ENCODE measurements at regions not wholly inside any gene's neighbourhood (a gene's known extent, or its start where the extent isn't known, plus 50 kb on each side); places are given as distances from the start of the nearest gene placed in this dataset.

DNA sequence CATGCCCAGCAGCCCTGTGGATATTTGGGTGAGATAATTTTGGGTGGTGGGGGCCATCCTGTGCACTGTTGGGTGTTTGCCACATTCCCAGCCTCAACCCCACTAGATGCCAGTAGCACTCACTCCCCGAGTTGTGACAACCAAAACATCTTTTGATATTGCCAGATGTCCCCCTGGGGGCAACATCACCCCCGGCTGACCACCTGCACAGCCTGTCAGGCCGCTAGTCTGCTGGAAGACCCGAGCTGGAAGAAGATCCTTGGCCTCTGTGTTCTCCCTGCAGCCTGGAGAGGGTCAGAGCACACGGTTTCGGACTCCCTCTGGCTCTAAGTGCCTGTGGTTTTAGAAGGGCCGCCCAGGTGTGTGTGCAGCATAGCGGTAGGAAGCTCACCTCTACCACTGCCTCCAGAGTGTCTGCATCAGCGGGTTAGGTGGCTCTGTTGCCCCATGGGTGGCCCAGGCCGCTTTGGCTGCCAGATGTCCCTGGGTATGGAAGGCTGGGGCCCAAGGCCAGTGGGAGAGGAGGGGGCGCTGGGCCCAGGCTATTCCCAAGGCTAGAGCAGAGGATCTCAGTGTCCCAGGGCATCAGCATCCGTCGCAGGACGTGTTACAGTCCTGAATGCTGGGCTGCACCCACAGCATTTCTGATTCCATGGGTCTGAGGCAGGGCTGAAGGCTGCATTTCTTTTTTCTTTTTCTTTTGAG is 195.8 kb upstream of the GSE1 start:
- no peak overlapping the region for H3K4me2 ChIP-seq (ENCODE audit: low read depth, low read length, poor library complexity, severe bottlenecking)

DNA sequence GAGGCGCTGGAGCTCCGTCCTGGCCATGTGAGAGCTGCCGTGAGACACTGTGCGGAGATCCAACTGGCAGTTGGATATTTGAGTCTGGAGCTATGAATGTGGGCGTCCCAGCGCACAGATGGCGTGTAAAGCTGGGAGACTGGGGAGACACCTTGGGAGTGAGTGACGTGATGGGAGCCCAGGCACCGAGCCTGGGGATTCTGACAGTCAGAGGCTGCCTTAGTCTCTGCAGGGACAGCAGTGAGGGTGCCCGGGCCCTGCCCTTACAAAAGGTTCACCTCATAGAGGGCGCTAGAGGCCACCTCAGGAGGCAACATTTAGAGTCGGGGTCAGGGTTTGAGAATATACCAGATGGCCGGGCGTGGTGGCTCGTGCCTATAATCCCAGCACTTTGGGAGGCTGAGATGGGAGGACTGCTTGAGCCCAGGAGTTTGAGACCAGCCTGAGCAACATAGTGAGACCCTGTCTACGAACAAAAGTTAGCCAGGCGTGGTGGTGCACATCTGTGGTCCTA is 194.1 kb upstream of the GSE1 start:
- H3K79me2 ChIP-seq (ENCODE audit: insufficient read depth, low read length): no peaks in the 10 kb centered on the region
- TF ChIP-seq, protein P1, sequence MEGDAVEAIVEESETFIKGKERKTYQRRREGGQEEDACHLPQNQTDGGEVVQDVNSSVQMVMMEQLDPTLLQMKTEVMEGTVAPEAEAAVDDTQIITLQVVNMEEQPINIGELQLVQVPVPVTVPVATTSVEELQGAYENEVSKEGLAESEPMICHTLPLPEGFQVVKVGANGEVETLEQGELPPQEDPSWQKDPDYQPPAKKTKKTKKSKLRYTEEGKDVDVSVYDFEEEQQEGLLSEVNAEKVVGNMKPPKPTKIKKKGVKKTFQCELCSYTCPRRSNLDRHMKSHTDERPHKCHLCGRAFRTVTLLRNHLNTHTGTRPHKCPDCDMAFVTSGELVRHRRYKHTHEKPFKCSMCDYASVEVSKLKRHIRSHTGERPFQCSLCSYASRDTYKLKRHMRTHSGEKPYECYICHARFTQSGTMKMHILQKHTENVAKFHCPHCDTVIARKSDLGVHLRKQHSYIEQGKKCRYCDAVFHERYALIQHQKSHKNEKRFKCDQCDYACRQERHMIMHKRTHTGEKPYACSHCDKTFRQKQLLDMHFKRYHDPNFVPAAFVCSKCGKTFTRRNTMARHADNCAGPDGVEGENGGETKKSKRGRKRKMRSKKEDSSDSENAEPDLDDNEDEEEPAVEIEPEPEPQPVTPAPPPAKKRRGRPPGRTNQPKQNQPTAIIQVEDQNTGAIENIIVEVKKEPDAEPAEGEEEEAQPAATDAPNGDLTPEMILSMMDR (conservative IDR thresholded peaks at IDR 0.05; ENCODE audit: low read length): peak; percentile 30; the same call in 1 of the 2 replicates
- TF ChIP-seq EZH2phosphoT487 (IDR thresholded peaks at IDR 0.05; ENCODE audit: borderline replicate concordance): no peak
- no peaks in the 10 kb centered on the region for H3K27me3 ChIP-seq (ENCODE audit: insufficient read depth, low read length, poor library complexity, severe bottlenecking)
- no peak overlapping the region for H3K4me2 ChIP-seq (ENCODE audit: low read depth, low read length, poor library complexity, severe bottlenecking)
- H2AFZ ChIP-seq (ENCODE audit: low read length): no peak overlapping the region
- no peaks in the 10 kb centered on the region for H3F3A ChIP-seq (ENCODE audit: low read depth)
- no peaks in the 10 kb centered on the region for H4K20me1 ChIP-seq (ENCODE audit: insufficient read depth, low read length, poor library complexity, severe bottlenecking)
- no peaks in the 10 kb centered on the region for H3K36me3 ChIP-seq (ENCODE audit: insufficient read depth, low read length)
- no peaks in the 10 kb centered on the region for H3K9me2 ChIP-seq (replicated peaks; ENCODE audit: low read depth, low read length)
- no peaks in the 10 kb centered on the region for H3K9me3 ChIP-seq (ENCODE audit: insufficient read depth, low read depth, low read length)
- peaks cover 9% of the 10 kb centered on the region for H3K4me1 ChIP-seq (ENCODE audit: insufficient read depth, low read length, poor library complexity, severe bottlenecking)
- no peak overlapping the region for H3K9ac ChIP-seq (ENCODE audit: low read depth, low read length, poor library complexity, severe bottlenecking)
- no peak overlapping the region for H3K4me3 ChIP-seq (ENCODE audit: low read length, poor library complexity, severe bottlenecking)

More for the DNA sequence above, 195.8 kb upstream of the GSE1 start:
- Histone ChIP-seq H3K4me1 (ENCODE audit: insufficient read depth, low read length, poor library complexity, severe bottlenecking) (peaks cover 9% of the 10 kb centered on the region), H3F3A (ENCODE audit: low read depth) (no peaks in the 10 kb centered on the region), H4K20me1 (ENCODE audit: insufficient read depth, low read length, poor library complexity, severe bottlenecking) (no peaks in the 10 kb centered on the region), H3K27me3 (ENCODE audit: insufficient read depth, low read length, poor library complexity, severe bottlenecking) (no peaks in the 10 kb centered on the region), H3K9me3 (ENCODE audit: insufficient read depth, low read depth, low read length) (no peaks in the 10 kb centered on the region), H3K9me2 (replicated peaks; ENCODE audit: low read depth, low read length) (no peaks in the 10 kb centered on the region), H3K79me2 (ENCODE audit: insufficient read depth, low read length) (no peaks in the 10 kb centered on the region), H3K36me3 (ENCODE audit: insufficient read depth, low read length) (no peaks in the 10 kb centered on the region), H2AFZ (ENCODE audit: low read length) (no peak overlapping the region), H3K4me3 (ENCODE audit: low read length, poor library complexity, severe bottlenecking) (no peak overlapping the region), H3K9ac (ENCODE audit: low read depth, low read length, poor library complexity, severe bottlenecking) (peak overlapping the region; percentile 56)
- TF ChIP-seq, protein P1 (conservative IDR thresholded peaks at IDR 0.05; ENCODE audit: low read length): no peak
- TF ChIP-seq EZH2phosphoT487 (IDR thresholded peaks at IDR 0.05; ENCODE audit: borderline replicate concordance): no peak

DNA sequence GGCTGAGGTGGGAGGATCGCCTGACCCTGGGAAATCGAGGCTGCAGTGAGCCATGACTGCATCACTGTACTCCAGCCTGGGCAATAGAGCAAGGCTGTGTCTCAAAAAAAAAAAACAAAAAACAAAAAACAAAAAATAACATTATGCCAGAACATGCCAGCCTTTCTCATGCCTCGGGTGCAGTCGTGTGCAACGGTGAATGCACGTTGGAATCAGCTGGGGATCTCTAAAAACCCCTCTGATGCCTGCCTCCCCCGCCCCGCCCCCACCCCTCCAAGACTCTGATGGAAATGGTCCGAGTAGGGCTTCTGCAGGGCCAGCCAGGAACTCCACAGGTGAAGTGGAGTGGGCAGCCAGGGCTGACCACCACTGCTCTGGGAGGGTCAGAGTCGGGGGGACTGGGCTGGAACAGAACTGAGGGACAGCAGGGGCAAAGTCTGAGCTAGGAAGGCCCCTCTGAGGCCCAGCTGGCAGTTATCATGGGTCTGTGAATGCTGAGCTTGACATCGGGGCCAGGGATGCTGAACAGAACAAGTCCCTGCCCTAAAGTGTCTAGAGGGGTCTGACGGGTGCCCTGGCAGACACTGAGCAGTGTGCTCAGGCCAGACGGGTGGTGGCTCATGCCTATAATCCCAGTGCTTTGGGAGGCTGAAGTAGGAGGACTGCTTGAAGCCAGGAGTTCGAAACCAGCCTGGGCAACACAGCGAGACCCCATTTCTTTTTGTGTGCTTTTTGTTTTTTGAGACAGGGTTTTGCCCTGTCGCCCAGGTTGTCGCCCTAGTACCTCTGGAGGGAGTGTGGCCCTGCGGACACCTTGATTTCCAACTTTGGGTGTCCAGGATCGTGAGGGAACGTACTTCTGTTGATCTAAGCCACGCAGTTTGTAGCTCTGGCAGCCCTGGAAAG is 193.4 kb upstream of the GSE1 start:
- Histone ChIP-seq H3K9ac (ENCODE audit: low read depth, low read length, poor library complexity, severe bottlenecking) (no peak overlapping the region), H3K27me3 (ENCODE audit: insufficient read depth, low read length, poor library complexity, severe bottlenecking) (no peaks in the 10 kb centered on the region), H3F3A (ENCODE audit: low read depth) (no peaks in the 10 kb centered on the region), H3K4me3 (ENCODE audit: low read length, poor library complexity, severe bottlenecking) (no peak overlapping the region), H3K79me2 (ENCODE audit: insufficient read depth, low read length) (no peaks in the 10 kb centered on the region), H3K9me2 (replicated peaks; ENCODE audit: low read depth, low read length) (no peaks in the 10 kb centered on the region), H4K20me1 (ENCODE audit: insufficient read depth, low read length, poor library complexity, severe bottlenecking) (no peaks in the 10 kb centered on the region), H3K4me2 (ENCODE audit: low read depth, low read length, poor library complexity, severe bottlenecking) (no peak overlapping the region), H2AFZ (ENCODE audit: low read length) (no peak overlapping the region), H3K4me1 (ENCODE audit: insufficient read depth, low read length, poor library complexity, severe bottlenecking) (peaks cover 9% of the 10 kb centered on the region), H3K36me3 (ENCODE audit: insufficient read depth, low read length) (no peaks in the 10 kb centered on the region), H3K9me3 (ENCODE audit: insufficient read depth, low read depth, low read length) (no peaks in the 10 kb centered on the region)
- TF ChIP-seq EZH2phosphoT487 (IDR thresholded peaks at IDR 0.05; ENCODE audit: borderline replicate concordance): no peak
- TF ChIP-seq, protein P1 (conservative IDR thresholded peaks at IDR 0.05; ENCODE audit: low read length): no peak; the same call in 1 of the 2 replicates

Data from Loucy (cell line).